ENCODE measurements at regions not wholly inside any gene's neighbourhood (a gene's known extent, or its start where the extent isn't known, plus 50 kb on each side); places are given as distances from the start of the nearest gene placed in this dataset.

DNA sequence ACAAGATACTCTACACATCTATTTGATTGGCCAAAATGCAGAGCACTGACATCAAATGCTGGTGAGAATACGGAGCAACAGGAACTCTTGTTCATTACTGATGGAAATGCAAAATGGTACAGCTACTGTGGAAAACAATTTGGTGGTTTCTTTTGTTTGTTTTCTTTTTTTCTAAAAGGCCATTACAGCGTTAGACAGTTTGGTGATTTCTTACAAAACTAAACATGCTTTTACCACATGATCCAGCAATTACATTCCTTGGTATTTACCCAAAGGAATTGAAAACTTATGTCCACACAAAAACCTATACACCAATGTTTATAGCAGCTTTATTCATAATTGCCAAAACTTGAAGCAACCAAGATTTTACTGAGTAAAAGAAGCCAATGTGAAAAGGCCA lies 66.4 kb upstream of the FBXO28 start:
- no peak for TF ChIP-seq CTCF (IDR thresholded peaks at IDR 0.05)
- TF ChIP-seq POLR2A (IDR thresholded peaks at IDR 0.05), result no peak
